Upper lobe of left lung (tissue), 6 donors: ENCODE measurements at regions not wholly inside any gene's neighbourhood (a gene's known extent, or its start where the extent isn't known, plus 50 kb on each side); places are given as distances from the start of the nearest gene placed in this dataset.
"Not testable (repeated sequence)": the region's sequence is repeated elsewhere in the genome, so short reads cannot be mapped to it uniquely, and the experiment has no call there.

ENCODE experiments used
- ATAC-seq, 2 donors: fragments of 200-7000 bp; cut with Tn5 transposase; one replicate each; pipeline ENCODE4 v1.9.1; 2022; ENCODE audit warnings: mild to moderate bottlenecking in 2 of 2, moderate library complexity in 2 of 2; ENCODE audit not compliant: low FRiP score in 2 of 2
- DNase-seq, 2 donors: peaks; one replicate each; pipeline ENCODE4 v3.0.0-alpha.2; 2019 to 2020
- H3K27ac ChIP-seq, 4 donors: fragments of 200-600 bp; sonication (generic); one replicate each; pipeline ENCODE4 v1.5.1; 2016 to 2019
- H3K27me3 ChIP-seq, 4 donors: fragments of 200-600 bp; sonication (generic); one replicate each; pipeline ENCODE4 v1.5.1; 2017 to 2019
- H3K36me3 ChIP-seq, 4 donors: fragments of 200-600 bp; sonication (generic); one replicate each; pipeline ENCODE4 v1.5.1; 2016 to 2019
- H3K4me1 ChIP-seq, 4 donors: fragments of 200-600 bp; sonication (generic); one replicate each; pipeline ENCODE4 v1.5.1; 2018 to 2019
- H3K4me3 ChIP-seq, 4 donors: fragments of 200-600 bp; sonication (generic); one replicate each; pipeline ENCODE4 v1.5.1; 2017 to 2019; ENCODE audit warnings: mild to moderate bottlenecking in 2 of 4, moderate library complexity in 1 of 4
- H3K9me3 ChIP-seq, 4 donors: fragments of 200-600 bp; sonication (generic); one replicate each; pipeline ENCODE4 v1.5.1; 2018 to 2019
- CTCF ChIP-seq, 6 experiments: fragments of 450-650 bp in 4 of 6; fragments of 200-600 bp in 2 of 6; sonication (generic) in 2 of 6; IDR thresholded peaks; one replicate each; pipeline ENCODE4 v1.5.1; 2016 to 2019; ENCODE audit warnings: antibody characterized with exemption in 6 of 6
- EP300 ChIP-seq, 4 donors: sonication (generic); formaldehyde crosslinking; IDR thresholded peaks; one replicate each; pipeline ENCODE4 v1.5.1; 2017; ENCODE audit warnings: antibody characterized with exemption in 4 of 4, control low read depth in 2 of 4
- POLR2A ChIP-seq, 4 donors: fragments of 450-650 bp; IDR thresholded peaks; one replicate each; pipeline ENCODE4 v1.5.1; 2016 to 2017; ENCODE audit warnings: antibody characterized with exemption in 4 of 4, mild to moderate bottlenecking in 2 of 4
- POLR2AphosphoS5 ChIP-seq, 2 donors: sonication (generic); formaldehyde crosslinking; IDR thresholded peaks; one replicate each; pipeline ENCODE4 v1.5.1; 2017; ENCODE audit warnings: antibody characterized with exemption in 2 of 2
- WGBS, 2 donors: methylation state at CpG; one replicate each; pipeline ENCODE4 v1.1.5; 2017 to 2018; 5-methylcytosine and 5-hydroxymethylcytosine counted together
- donor health status: DM: no; HTN: no; CAD: no; lungs with moderate emphysema.
- donor health status: DM: no; HTN: yes; CAD: no; lungs with severe emphysema.

DNA sequence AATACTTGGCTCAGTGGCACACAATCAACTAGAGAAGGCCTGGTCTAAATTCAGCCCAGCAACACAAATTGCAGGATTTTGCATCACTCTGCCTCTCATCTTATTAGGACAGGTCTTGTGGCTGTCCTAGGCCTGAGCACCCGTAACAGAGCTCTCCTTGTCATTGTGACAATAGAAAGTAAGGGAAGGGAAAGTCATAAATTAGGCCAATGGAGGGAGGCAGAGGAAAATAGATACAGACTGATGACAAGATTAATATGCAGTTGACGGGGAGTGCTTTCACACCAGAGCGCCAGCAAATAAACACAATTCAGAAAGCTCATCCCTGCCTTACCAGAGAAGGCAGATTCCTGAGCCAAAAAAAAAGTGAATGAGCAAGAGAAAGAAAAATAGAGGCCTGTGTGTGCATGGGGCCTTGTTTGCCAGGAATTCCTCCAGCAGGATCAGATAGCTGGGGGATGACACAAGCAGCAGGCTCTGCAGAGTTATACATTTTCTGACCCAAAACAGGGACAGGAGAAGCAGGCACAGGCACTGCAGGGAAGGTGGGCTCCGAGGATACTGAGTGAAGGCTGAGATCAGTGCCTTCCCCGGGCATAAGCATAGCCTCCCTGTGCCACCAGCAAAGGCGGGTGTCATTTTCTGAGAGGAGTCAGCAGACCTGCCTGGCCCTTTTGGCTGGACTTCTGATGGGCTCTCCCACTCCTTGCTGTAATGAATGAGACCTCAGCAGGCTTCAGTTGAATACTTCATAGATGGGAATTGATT lies 110.0 kb upstream of the SPAG17 start:
- Histone ChIP-seq H3K4me1 (no peaks in the 10 kb centered on the region), H3K27ac (no peak overlapping the region), H3K9me3 (no peaks in the 10 kb centered on the region), H3K4me3 (no peak overlapping the region), H3K27me3 (no peaks in the 10 kb centered on the region), H3K36me3 (no peaks in the 10 kb centered on the region)
- ATAC-seq (peak in 1 of 2 donors; percentile 67), DNase-seq (no peak)
- 66 to 71% methylated on average over 6 of the region's 6 CpGs for WGBS, 2 donors
- TF ChIP-seq POLR2AphosphoS5 (IDR thresholded peaks at IDR 0.05) = no peak

- WGBS, 2 donors = 41 to 77% methylated on average over 3 to 6 of the region's 6 CpGs
- no peaks in the 10 kb centered on the region for H3K36me3 ChIP-seq
- H3K27ac ChIP-seq = no peak overlapping the region
- no peaks in the 10 kb centered on the region for H3K4me1 ChIP-seq
- no peak for DNase-seq
- no peak overlapping the region for H3K4me3 ChIP-seq
- peak in 1 of 2 donors; percentile 52 for ATAC-seq
- no peaks in the 10 kb centered on the region for H3K27me3 ChIP-seq
- H3K9me3 ChIP-seq = no peaks in the 10 kb centered on the region
- no peak for TF ChIP-seq POLR2A (IDR thresholded peaks at IDR 0.05)
- TF ChIP-seq EP300 (IDR thresholded peaks at IDR 0.05) = no peak
- no peak for TF ChIP-seq POLR2AphosphoS5 (IDR thresholded peaks at IDR 0.05)
- TF ChIP-seq CTCF (IDR thresholded peaks at IDR 0.05) = no peak
Observed at GRCh38 chr1:118291661-118292060, 106.6 kb upstream of the SPAG17 start.

DNA sequence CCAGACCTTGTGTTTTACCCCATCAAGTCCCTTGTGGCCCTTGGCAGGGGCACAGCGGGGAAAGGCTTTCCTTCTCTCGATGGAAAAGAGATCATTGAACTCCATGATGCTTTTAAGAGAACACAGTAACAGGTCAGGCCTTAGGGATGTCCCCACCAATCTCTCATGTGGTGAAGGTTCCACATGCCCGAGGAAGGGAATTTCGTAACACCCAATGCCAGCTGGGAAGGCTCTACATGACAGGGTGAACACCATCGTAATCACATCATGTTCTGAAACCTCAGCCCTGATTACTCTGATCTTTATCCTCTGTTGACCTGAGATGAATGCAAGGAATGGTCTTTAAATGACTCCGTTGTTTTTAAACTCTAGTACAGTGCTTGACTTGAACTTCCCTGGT lies 105.5 kb upstream of the SPAG17 start:
- H3K27ac ChIP-seq = no peak overlapping the region
- 76% methylated on average over 6 of the region's 6 CpGs for WGBS, 2 donors
- TF ChIP-seq POLR2AphosphoS5 (IDR thresholded peaks at IDR 0.05) (peak; percentile 38 to 66), EP300 (IDR thresholded peaks at IDR 0.05) (peak in 1 of 4 donors; percentile 13), CTCF (IDR thresholded peaks at IDR 0.05) (no peak)
- DNase-seq (no peak), ATAC-seq (peak in 1 of 2 donors; percentile 57)
- H3K27me3 ChIP-seq = no peaks in the 10 kb centered on the region
- H3K4me1 ChIP-seq = no peaks in the 10 kb centered on the region
- H3K9me3 ChIP-seq = no peaks in the 10 kb centered on the region
- no peak overlapping the region for H3K4me3 ChIP-seq
- no peaks in the 10 kb centered on the region for H3K36me3 ChIP-seq

DNA sequence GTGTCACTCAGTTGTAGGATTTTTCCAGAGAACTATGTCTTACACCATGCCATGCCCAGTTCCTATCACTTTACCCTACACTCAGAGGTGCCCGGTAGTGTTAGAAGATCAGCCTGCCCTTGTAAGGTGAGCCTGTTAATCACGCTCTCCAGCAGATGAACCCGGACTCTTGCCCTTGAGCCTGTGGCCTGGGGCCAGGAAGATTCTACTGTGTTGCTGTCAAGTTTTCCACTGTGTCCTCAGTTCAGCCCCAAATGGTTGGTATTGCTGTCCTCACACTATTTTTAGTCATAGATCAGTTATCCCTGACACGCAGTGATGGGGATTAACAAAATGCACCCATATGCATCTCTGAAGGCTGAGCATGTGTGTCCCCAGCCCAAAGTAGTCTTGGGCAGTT lies 105.0 kb upstream of the SPAG17 start:
- no peak for DNase-seq
- no peak for ATAC-seq
- WGBS, 2 donors = 92 to 95% methylated on average over 4 of the region's 4 CpGs
- TF ChIP-seq EP300 (IDR thresholded peaks at IDR 0.05) = no peak
- TF ChIP-seq POLR2A (IDR thresholded peaks at IDR 0.05) = no peak
- TF ChIP-seq CTCF (IDR thresholded peaks at IDR 0.05) = no peak
- no peak for TF ChIP-seq POLR2AphosphoS5 (IDR thresholded peaks at IDR 0.05)
- Histone ChIP-seq H3K4me3 (no peak overlapping the region), H3K27me3 (no peaks in the 10 kb centered on the region), H3K36me3 (no peaks in the 10 kb centered on the region), H3K4me1 (no peaks in the 10 kb centered on the region), H3K9me3 (no peaks in the 10 kb centered on the region), H3K27ac (no peak overlapping the region)

DNA sequence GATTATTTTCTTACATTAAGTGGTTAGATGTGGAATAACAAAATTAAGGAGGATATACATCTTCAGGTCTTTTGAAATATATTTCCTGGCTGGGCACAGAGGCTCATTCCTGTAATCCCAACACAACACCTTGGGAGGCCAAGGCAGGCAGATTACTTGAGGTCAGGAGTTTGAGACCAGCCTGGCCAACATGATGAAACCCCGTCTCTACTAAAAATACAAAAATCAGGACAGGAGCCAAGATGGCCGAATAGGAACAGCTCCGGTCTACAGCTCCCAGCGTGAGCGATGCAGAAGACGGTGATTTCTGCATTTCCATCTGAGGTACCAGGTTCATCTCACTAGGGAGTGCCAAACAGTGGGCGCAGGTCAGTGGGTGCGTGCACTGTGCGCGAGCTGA lies 95.6 kb upstream of the SPAG17 start:
- WGBS, 2 donors = 79 to 88% methylated on average over 10 of the region's 10 CpGs
- not testable (repeated sequence) for H3K4me3 ChIP-seq, H3K36me3 ChIP-seq, H3K9me3 ChIP-seq, ATAC-seq, H3K27me3 ChIP-seq, H3K27ac ChIP-seq, H3K4me1 ChIP-seq
- DNase-seq = peak in 1 of 2 donors; percentile 18

DNA sequence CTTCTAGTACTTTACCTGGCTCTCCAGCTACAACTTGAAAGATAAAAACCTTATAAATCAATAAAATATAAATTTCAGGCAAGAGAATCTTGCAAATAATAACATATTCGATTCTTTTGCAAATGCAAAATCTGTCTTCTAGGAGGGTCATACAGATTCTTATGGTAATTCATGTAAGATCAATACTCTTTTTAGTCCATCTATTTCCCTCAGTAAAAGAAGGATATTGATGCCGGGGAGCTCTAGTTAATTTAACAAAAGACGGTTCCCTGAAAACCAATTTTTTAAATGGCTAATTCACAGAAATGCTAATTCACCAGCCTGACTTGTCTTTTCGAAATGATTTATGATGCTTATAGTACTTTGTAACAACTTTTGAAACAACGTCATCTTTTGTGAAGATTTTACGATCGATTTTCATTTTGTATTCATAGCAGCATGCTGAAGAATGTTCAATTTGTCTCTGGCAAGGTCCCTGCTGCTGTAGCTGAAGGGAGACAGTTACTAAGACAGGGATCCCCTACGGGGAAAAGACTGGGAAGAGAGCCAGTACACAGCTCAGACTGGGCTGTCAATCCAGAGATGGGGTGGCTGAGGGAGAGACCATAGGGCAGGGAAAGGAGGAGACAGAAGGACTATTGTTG lies 90.6 kb upstream of the SPAG17 start:
- no peak for TF ChIP-seq EP300 (IDR thresholded peaks at IDR 0.05)
- no peak for TF ChIP-seq POLR2A (IDR thresholded peaks at IDR 0.05)
- no peak for TF ChIP-seq CTCF (IDR thresholded peaks at IDR 0.05)
- TF ChIP-seq POLR2AphosphoS5 (IDR thresholded peaks at IDR 0.05) = no peak
- H3K36me3 ChIP-seq = no peaks in the 10 kb centered on the region
- H3K4me1 ChIP-seq = no peaks in the 10 kb centered on the region
- DNase-seq = no peak
- H3K9me3 ChIP-seq = no peaks in the 10 kb centered on the region
- 79 to 80% methylated on average over 8 of the region's 8 CpGs for WGBS, 2 donors
- no peak for ATAC-seq
- H3K27me3 ChIP-seq = no peaks in the 10 kb centered on the region
- H3K27ac ChIP-seq = no peak overlapping the region
- H3K4me3 ChIP-seq = no peak overlapping the region
